ENCODE measurements at regions not wholly inside any gene's neighbourhood (a gene's known extent, or its start where the extent isn't known, plus 50 kb on each side); places are given as distances from the start of the nearest gene placed in this dataset.

GRCh38 chr2:79432731-79433146 lies 80.1 kb upstream of the CTNNA2 start:
- DNase-seq (ENCODE audit: low read depth), result no peak
- H3K4me3 ChIP-seq (ENCODE audit: control insufficient read depth, low read depth, low read length), result no peak overlapping the region
- no peak for TF ChIP-seq CTCF (conservative IDR thresholded peaks at IDR 0.05; ENCODE audit: control insufficient read depth, insufficient read depth, low read depth, low read length)

GRCh38 chr2:79428745-79429144 lies 84.1 kb upstream of the CTNNA2 start:
- no peak for TF ChIP-seq CTCF (conservative IDR thresholded peaks at IDR 0.05; ENCODE audit: control insufficient read depth, insufficient read depth, low read depth, low read length)
- H3K4me3 ChIP-seq (ENCODE audit: control insufficient read depth, low read depth, low read length), result no peak overlapping the region
- no peak for DNase-seq (ENCODE audit: low read depth)

- DNase-seq (ENCODE audit: low read depth), result no peak
- no peak overlapping the region for H3K4me3 ChIP-seq (ENCODE audit: control insufficient read depth, low read depth, low read length)
- TF ChIP-seq CTCF (conservative IDR thresholded peaks at IDR 0.05; ENCODE audit: control insufficient read depth, insufficient read depth, low read depth, low read length), result no peak
Measured at GRCh38 chr2:79414690-79415089, 98.2 kb upstream of the CTNNA2 start.

GRCh38 chr2:79394485-79394859 lies 118.4 kb upstream of the CTNNA2 start:
- H3K4me3 ChIP-seq (ENCODE audit: control insufficient read depth, low read depth, low read length), result no peak overlapping the region
- TF ChIP-seq CTCF (conservative IDR thresholded peaks at IDR 0.05; ENCODE audit: control insufficient read depth, insufficient read depth, low read depth, low read length), result no peak
- DNase-seq (ENCODE audit: low read depth), result no peak

GRCh38 chr2:79393806-79394484 lies 118.9 kb upstream of the CTNNA2 start:
- TF ChIP-seq CTCF (conservative IDR thresholded peaks at IDR 0.05; ENCODE audit: control insufficient read depth, insufficient read depth, low read depth, low read length), result no peak
- peak; percentile 2 for DNase-seq (ENCODE audit: low read depth)
- no peak overlapping the region for H3K4me3 ChIP-seq (ENCODE audit: control insufficient read depth, low read depth, low read length)

GRCh38 chr2:79393107-79393685 lies 119.7 kb upstream of the CTNNA2 start:
- H3K4me3 ChIP-seq (ENCODE audit: control insufficient read depth, low read depth, low read length), result no peak overlapping the region
- no peak for DNase-seq (ENCODE audit: low read depth)
- TF ChIP-seq CTCF (conservative IDR thresholded peaks at IDR 0.05; ENCODE audit: control insufficient read depth, insufficient read depth, low read depth, low read length), result no peak

Data from fibroblast of mammary gland (primary cell).